ENCODE measurements at regions not wholly inside any gene's neighbourhood (a gene's known extent, or its start where the extent isn't known, plus 50 kb on each side); places are given as distances from the start of the nearest gene placed in this dataset.
"Not testable (repeated sequence)": the region's sequence is repeated elsewhere in the genome, so short reads cannot be mapped to it uniquely, and the experiment has no call there.

DNA sequence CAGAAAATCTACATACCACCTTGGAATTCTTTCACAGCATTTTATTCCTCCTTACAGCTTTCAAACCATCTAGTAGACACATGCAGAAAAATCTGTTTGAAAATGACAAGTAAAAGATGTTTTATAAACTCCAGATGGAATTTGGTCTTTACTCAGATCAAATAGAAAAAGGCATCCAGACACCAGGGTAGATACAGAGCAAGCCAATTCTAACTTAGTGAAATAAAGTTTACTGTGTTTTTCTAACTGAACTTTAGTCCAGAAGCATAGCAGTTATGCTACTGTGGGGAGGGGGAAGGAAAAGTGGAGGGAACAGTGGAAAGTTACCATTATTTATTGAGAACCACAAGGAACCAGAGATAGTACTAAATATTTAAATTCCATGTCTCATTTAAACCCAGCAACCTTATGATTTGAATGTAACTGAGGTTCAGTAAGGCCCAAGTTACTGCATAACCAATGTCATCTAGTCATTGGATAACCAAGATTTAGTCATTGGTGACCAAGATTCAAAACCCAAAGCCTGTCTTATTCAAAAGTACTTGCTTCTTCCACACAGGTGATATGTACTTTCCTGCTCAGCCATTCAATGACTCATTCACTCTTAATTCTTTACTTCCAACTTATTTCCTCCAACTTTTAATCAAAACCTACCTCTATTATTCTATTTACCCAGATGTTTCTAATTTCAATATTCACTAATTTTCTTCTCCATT lies 57.7 kb downstream of the RAD51AP2 start:
- H3K9me3 ChIP-seq (ENCODE audit: severe bottlenecking) = peaks cover 3% of the 10 kb centered on the region
- TF ChIP-seq, protein P1, sequence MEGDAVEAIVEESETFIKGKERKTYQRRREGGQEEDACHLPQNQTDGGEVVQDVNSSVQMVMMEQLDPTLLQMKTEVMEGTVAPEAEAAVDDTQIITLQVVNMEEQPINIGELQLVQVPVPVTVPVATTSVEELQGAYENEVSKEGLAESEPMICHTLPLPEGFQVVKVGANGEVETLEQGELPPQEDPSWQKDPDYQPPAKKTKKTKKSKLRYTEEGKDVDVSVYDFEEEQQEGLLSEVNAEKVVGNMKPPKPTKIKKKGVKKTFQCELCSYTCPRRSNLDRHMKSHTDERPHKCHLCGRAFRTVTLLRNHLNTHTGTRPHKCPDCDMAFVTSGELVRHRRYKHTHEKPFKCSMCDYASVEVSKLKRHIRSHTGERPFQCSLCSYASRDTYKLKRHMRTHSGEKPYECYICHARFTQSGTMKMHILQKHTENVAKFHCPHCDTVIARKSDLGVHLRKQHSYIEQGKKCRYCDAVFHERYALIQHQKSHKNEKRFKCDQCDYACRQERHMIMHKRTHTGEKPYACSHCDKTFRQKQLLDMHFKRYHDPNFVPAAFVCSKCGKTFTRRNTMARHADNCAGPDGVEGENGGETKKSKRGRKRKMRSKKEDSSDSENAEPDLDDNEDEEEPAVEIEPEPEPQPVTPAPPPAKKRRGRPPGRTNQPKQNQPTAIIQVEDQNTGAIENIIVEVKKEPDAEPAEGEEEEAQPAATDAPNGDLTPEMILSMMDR (IDR thresholded peaks at IDR 0.05; ENCODE audit: low read depth, low read length) = no peak

DNA sequence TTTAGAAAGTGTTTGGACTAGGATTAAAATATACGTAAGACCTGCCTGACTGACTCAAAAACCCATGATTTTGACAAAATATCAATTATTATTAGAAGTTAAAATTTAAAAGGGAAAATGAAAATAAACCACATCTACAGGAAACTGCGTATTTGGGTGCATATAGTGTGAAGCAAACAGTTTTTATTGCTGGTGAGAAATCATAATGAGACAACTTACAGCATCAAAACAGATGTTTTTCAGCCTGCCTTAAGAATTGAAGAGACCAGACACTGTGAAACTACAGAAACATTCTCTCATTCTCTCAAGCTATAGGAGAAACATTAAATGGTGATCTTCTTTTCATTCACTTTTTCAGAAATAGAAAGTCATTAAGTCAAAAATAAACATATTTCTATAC lies 62.9 kb downstream of the RAD51AP2 start:
- H3K27me3 ChIP-seq (ENCODE audit: insufficient read depth, low read depth, severe bottlenecking) = no peaks in the 10 kb centered on the region
- H3K9me3 ChIP-seq (ENCODE audit: severe bottlenecking) = peaks cover 3% of the 10 kb centered on the region
- H3K27ac ChIP-seq = no peak overlapping the region
- H3K4me3 ChIP-seq (ENCODE audit: low read depth, low read length) = no peak overlapping the region
- no peak for DNase-seq
- TF ChIP-seq, protein P1 (IDR thresholded peaks at IDR 0.05; ENCODE audit: low read depth, low read length) = no peak
- H3K36me3 ChIP-seq = no peaks in the 10 kb centered on the region

More for the DNA sequence above, 57.7 kb downstream of the RAD51AP2 start:
- no peak for DNase-seq
- H3K4me3 ChIP-seq (ENCODE audit: low read depth, low read length) = no peak overlapping the region
- no peaks in the 10 kb centered on the region for H3K27me3 ChIP-seq (ENCODE audit: insufficient read depth, low read depth, severe bottlenecking)
- no peak overlapping the region for H3K27ac ChIP-seq
- H3K36me3 ChIP-seq = no peaks in the 10 kb centered on the region

DNA sequence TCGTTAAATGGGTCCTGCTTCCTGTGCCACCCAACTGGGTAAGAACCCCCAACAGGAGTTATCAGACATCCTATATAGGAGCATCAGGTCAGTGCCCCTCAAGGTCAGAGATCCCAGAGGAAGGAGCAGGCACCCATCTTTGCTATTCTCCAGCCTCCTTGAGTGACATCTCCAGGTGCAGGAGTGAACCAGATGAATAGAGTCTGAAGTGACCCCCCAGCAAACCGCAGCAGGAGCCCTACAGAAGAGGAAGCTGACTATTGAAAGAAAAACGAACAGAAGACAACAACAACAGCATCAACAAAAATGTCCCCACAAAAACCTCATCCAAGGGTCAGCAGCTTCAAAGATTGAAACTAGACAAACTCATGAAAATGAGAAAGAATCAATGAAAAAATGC lies 72.0 kb downstream of the RAD51AP2 start:
- H3K36me3 ChIP-seq; DNase-seq; H3K27me3 ChIP-seq (ENCODE audit: insufficient read depth, low read depth, severe bottlenecking); H3K4me3 ChIP-seq (ENCODE audit: low read depth, low read length); H3K9me3 ChIP-seq (ENCODE audit: severe bottlenecking); H3K27ac ChIP-seq: not testable (repeated sequence)

DNA sequence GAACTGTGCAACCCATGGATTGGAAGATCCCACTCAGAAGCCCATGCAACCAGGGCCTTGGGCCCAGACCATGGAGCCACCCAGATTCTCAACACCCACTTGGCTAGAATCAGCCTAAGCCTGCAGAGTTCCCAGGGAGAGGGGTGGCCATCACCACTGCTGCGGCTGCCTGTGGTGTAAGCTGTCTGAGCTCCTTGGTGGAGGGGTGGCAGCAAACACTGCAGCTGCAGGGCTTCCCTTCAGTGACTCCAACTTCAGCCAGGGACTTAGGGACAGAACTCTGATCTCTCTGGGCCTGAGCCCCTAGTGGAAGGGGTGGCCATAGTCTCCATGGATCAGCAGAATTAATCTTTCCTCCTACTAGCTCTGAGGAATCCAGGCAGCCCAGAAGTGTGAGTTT lies 72.5 kb downstream of the RAD51AP2 start:
- no peak overlapping the region for H3K27ac ChIP-seq
- no peak for DNase-seq
- TF ChIP-seq, protein P1 (IDR thresholded peaks at IDR 0.05; ENCODE audit: low read depth, low read length) = no peak
- peaks cover 5% of the 10 kb centered on the region for H3K9me3 ChIP-seq (ENCODE audit: severe bottlenecking)
- no peaks in the 10 kb centered on the region for H3K27me3 ChIP-seq (ENCODE audit: insufficient read depth, low read depth, severe bottlenecking)
- H3K36me3 ChIP-seq = no peaks in the 10 kb centered on the region
- no peak overlapping the region for H3K4me3 ChIP-seq (ENCODE audit: low read depth, low read length)

DNA sequence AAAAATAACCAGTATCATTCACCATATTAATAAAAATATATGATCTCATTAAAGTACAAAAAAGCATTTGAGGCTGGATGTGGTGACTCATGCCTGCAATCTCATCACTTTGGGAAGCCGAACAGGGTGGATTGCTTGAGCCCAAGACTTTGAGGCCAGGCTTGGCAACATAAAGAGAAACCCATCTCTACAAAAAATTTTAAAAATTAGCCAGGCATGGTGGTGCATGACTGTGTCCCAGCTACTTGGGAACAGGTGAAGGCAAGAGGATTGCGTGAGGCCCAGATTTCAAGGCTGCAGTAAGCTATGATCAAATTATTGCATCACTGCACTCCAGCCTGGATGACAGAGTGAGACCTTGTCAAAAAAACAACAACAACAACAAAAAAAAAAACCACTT lies 75.9 kb downstream of the RAD51AP2 start:
- TF ChIP-seq, protein P1 (IDR thresholded peaks at IDR 0.05; ENCODE audit: low read depth, low read length) = no peak
- no peaks in the 10 kb centered on the region for H3K36me3 ChIP-seq
- H3K27me3 ChIP-seq (ENCODE audit: insufficient read depth, low read depth, severe bottlenecking) = no peaks in the 10 kb centered on the region
- H3K4me3 ChIP-seq (ENCODE audit: low read depth, low read length) = no peak overlapping the region
- no peak for DNase-seq
- H3K9me3 ChIP-seq (ENCODE audit: severe bottlenecking) = no peaks in the 10 kb centered on the region
- H3K27ac ChIP-seq = no peak overlapping the region

DNA sequence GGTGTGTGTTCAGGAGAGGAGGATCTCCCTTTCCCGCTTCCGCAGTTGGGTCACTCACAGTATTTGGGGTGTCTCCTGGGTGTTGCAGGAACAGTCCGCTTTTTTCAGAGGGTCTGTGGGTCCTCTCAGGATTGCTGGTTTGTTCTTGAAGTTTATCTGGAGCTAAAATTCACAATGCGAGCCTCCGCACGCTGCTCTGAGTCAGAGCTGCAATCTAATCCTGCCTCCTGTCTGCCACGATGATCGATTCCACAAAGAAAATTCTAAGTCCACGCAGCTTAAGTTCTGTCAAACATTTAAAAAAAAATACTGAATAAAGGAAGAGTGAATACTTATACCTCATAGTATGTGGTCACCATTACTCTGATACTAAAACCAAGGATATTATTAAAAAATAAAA lies 76.5 kb downstream of the RAD51AP2 start:
- DNase-seq = no peak
- Histone ChIP-seq H3K36me3 (no peaks in the 10 kb centered on the region), H3K9me3 (ENCODE audit: severe bottlenecking) (no peaks in the 10 kb centered on the region), H3K27me3 (ENCODE audit: insufficient read depth, low read depth, severe bottlenecking) (no peaks in the 10 kb centered on the region), H3K27ac (no peak overlapping the region), H3K4me3 (ENCODE audit: low read depth, low read length) (no peak overlapping the region)
- TF ChIP-seq, protein P1 (IDR thresholded peaks at IDR 0.05; ENCODE audit: low read depth, low read length) = no peak

Measured in WERI-Rb-1 (cell line).